Trophoblast cell (in vitro differentiated cells and primary cell): ENCODE measurements at regions not wholly inside any gene's neighbourhood (a gene's known extent, or its start where the extent isn't known, plus 50 kb on each side); places are given as distances from the start of the nearest gene placed in this dataset.

ENCODE experiments used
- DNase-seq, 2 donors: peaks; one replicate each; pipeline ENCODE4 v3.0.0-alpha.2; 2016
- H2AFZ ChIP-seq: 2 replicates; pipeline ENCODE4 v1.6.1; 2013; ENCODE audit warnings: low read length, moderate library complexity, mild to moderate bottlenecking; ENCODE audit not compliant: insufficient read depth, poor library complexity
- H2AK5ac ChIP-seq: 2 replicates; pipeline ENCODE4 v1.6.1; 2013; ENCODE audit warnings: mild to moderate bottlenecking, low read length
- H2BK120ac ChIP-seq: 2 replicates; pipeline ENCODE4 v1.6.1; 2013; ENCODE audit warnings: low read length, mild to moderate bottlenecking, moderate library complexity; ENCODE audit not compliant: insufficient read depth, poor library complexity
- H2BK12ac ChIP-seq: 2 replicates; pipeline ENCODE4 v1.6.1; 2013; ENCODE audit warnings: mild to moderate bottlenecking, low read length, moderate library complexity
- H2BK5ac ChIP-seq: 2 replicates; pipeline ENCODE4 v1.6.1; 2013; ENCODE audit warnings: low read length, low read depth, moderate library complexity, mild to moderate bottlenecking; ENCODE audit not compliant: poor library complexity
- H3K14ac ChIP-seq: 2 replicates; pipeline ENCODE4 v1.6.1; 2013; ENCODE audit warnings: mild to moderate bottlenecking, low read length
- H3K18ac ChIP-seq: 2 replicates; pipeline ENCODE4 v1.6.1; 2013; ENCODE audit warnings: mild to moderate bottlenecking, low read length
- H3K23ac ChIP-seq: 2 replicates; pipeline ENCODE4 v1.6.1; 2013; ENCODE audit warnings: low read length
- H3K27ac ChIP-seq: 2 replicates; pipeline ENCODE4 v1.5.1; 2013; ENCODE audit warnings: low read depth, mild to moderate bottlenecking, inconsistent platforms, low read length, moderate library complexity
- H3K27me3 ChIP-seq: 2 replicates; pipeline ENCODE4 v1.6.1; 2013; ENCODE audit warnings: inconsistent platforms, mild to moderate bottlenecking, low read length, moderate library complexity; ENCODE audit not compliant: insufficient read depth
- H3K36me3 ChIP-seq, 2 experiments: 1 replicate in 1 of 2; 2 replicates in 1 of 2; pipeline ENCODE4 v1.6.1; 2013; ENCODE audit warnings: low read length in 2 of 2, mild to moderate bottlenecking in 2 of 2, moderate library complexity in 1 of 2; ENCODE audit not compliant: insufficient read depth in 2 of 2, control insufficient read depth in 1 of 2
- H3K4ac ChIP-seq: 2 replicates; pipeline ENCODE4 v1.6.1; 2013; ENCODE audit warnings: low read depth, mild to moderate bottlenecking, low read length, moderate library complexity
- H3K4me1 ChIP-seq, 2 experiments: 1 replicate in 1 of 2; 2 replicates in 1 of 2; pipeline ENCODE4 v1.6.1; 2013; ENCODE audit warnings: low read length in 2 of 2, mild to moderate bottlenecking in 2 of 2, moderate library complexity in 1 of 2; ENCODE audit not compliant: insufficient read depth in 2 of 2, control insufficient read depth in 1 of 2
- H3K4me2 ChIP-seq: 2 replicates; pipeline ENCODE4 v1.6.1; 2013; ENCODE audit warnings: inconsistent platforms, mild to moderate bottlenecking, low read length, moderate library complexity
- H3K4me3 ChIP-seq: 2 replicates; pipeline ENCODE4 v1.5.1; 2013; ENCODE audit warnings: mild to moderate bottlenecking, low read depth, low read length, inconsistent platforms
- H3K79me1 ChIP-seq: one replicate; pipeline ENCODE4 v1.6.1; 2013; ENCODE audit warnings: low read length
- H3K79me2 ChIP-seq: 2 replicates; pipeline ENCODE4 v1.6.1; 2013; ENCODE audit warnings: low read length, mild to moderate bottlenecking; ENCODE audit not compliant: control insufficient read depth, insufficient read depth, poor library complexity
- H3K9ac ChIP-seq: 2 replicates; pipeline ENCODE4 v1.6.1; 2013; ENCODE audit warnings: mild to moderate bottlenecking, low read length
- H3K9me3 ChIP-seq: 2 replicates; pipeline ENCODE4 v1.6.1; 2013; ENCODE audit warnings: low read depth, mild to moderate bottlenecking, control low read depth, inconsistent platforms, low read length; ENCODE audit not compliant: insufficient read depth
- H4K12ac ChIP-seq: 2 replicates; pipeline ENCODE4 v1.6.1; 2013; ENCODE audit warnings: low read depth, mild to moderate bottlenecking, low read length, moderate library complexity
- H4K8ac ChIP-seq: 2 replicates; pipeline ENCODE4 v1.6.1; 2013; ENCODE audit warnings: low read depth, mild to moderate bottlenecking, low read length, moderate library complexity
- H4K91ac ChIP-seq: one replicate; pipeline ENCODE4 v1.6.1; 2013; ENCODE audit warnings: low read depth, mild to moderate bottlenecking, low read length, moderate library complexity
- WGBS: extraction: QIAGEN DNeasy Blood & Tissue Kit; methylation state at CpG from one replicate; pipeline ENCODE4 v1.1.7; 2013; ENCODE audit warnings: missing lambda C conversion rate; ENCODE audit not compliant: insufficient read length, insufficient coverage; ENCODE audit errors: extremely low coverage; 5-methylcytosine and 5-hydroxymethylcytosine counted together

- no peak overlapping the region for H3K4me2 ChIP-seq
- H3K4me1 ChIP-seq = no peaks in the 10 kb centered on the region
- no peak overlapping the region for H2AK5ac ChIP-seq
- no peak overlapping the region for H3K23ac ChIP-seq
- H2BK5ac ChIP-seq = no peak overlapping the region
- no peaks in the 10 kb centered on the region for H3K79me2 ChIP-seq
- no peak overlapping the region for H4K12ac ChIP-seq
- no peak overlapping the region for H3K18ac ChIP-seq
- no peak overlapping the region for H2AFZ ChIP-seq
- no peak overlapping the region for H4K8ac ChIP-seq
- H3K4me3 ChIP-seq = no peak overlapping the region
- no peak overlapping the region for H3K27ac ChIP-seq
- H3K36me3 ChIP-seq = no peaks in the 10 kb centered on the region
- no CpG with 5 or more reads among the region's 2 CpGs for WGBS
- no peak for DNase-seq
- H3K27me3 ChIP-seq = no peaks in the 10 kb centered on the region
- no peak overlapping the region for H2BK12ac ChIP-seq
- no peak overlapping the region for H3K4ac ChIP-seq
- H3K9me3 ChIP-seq = no peaks in the 10 kb centered on the region
- H3K14ac ChIP-seq = no peak overlapping the region
- no peak overlapping the region for H4K91ac ChIP-seq
- no peaks in the 10 kb centered on the region for H3K79me1 ChIP-seq
- no peak overlapping the region for H2BK120ac ChIP-seq
- no peak overlapping the region for H3K9ac ChIP-seq
Observed at GRCh38 chr16:61596655-61597054, 439.6 kb downstream of the CDH8 start.

GRCh38 chr16:61595605-61596004 is 440.6 kb downstream of the CDH8 start:
- WGBS = no CpG with 5 or more reads among the region's 3 CpGs
- H3K4me3 ChIP-seq = no peak overlapping the region
- no peaks in the 10 kb centered on the region for H3K9me3 ChIP-seq
- no peaks in the 10 kb centered on the region for H3K4me1 ChIP-seq
- H2AFZ ChIP-seq = no peak overlapping the region
- H3K4me2 ChIP-seq = no peak overlapping the region
- H3K27ac ChIP-seq = no peak overlapping the region
- no peaks in the 10 kb centered on the region for H3K79me1 ChIP-seq
- H3K36me3 ChIP-seq = no peaks in the 10 kb centered on the region
- no peak overlapping the region for H3K14ac ChIP-seq
- no peak overlapping the region for H3K9ac ChIP-seq
- H2BK5ac ChIP-seq = no peak overlapping the region
- no peak overlapping the region for H4K91ac ChIP-seq
- H3K4ac ChIP-seq = no peak overlapping the region
- no peaks in the 10 kb centered on the region for H3K79me2 ChIP-seq
- no peak overlapping the region for H4K12ac ChIP-seq
- no peak overlapping the region for H2AK5ac ChIP-seq
- H2BK12ac ChIP-seq = no peak overlapping the region
- H3K18ac ChIP-seq = no peak overlapping the region
- H3K23ac ChIP-seq = no peak overlapping the region
- no peak overlapping the region for H4K8ac ChIP-seq
- H2BK120ac ChIP-seq = no peak overlapping the region
- no peak for DNase-seq
- H3K27me3 ChIP-seq = no peaks in the 10 kb centered on the region

- H3K4ac ChIP-seq = no peak overlapping the region
- no peaks in the 10 kb centered on the region for H3K4me1 ChIP-seq
- no peak overlapping the region for H2BK5ac ChIP-seq
- no peak overlapping the region for H2BK12ac ChIP-seq
- H2BK120ac ChIP-seq = no peak overlapping the region
- H4K12ac ChIP-seq = no peak overlapping the region
- no peak overlapping the region for H3K4me3 ChIP-seq
- H3K27ac ChIP-seq = no peak overlapping the region
- H4K8ac ChIP-seq = no peak overlapping the region
- no peak overlapping the region for H2AFZ ChIP-seq
- H3K18ac ChIP-seq = no peak overlapping the region
- H3K23ac ChIP-seq = no peak overlapping the region
- no peaks in the 10 kb centered on the region for H3K79me1 ChIP-seq
- H3K9ac ChIP-seq = no peak overlapping the region
- H4K91ac ChIP-seq = no peak overlapping the region
- H3K4me2 ChIP-seq = no peak overlapping the region
- no peaks in the 10 kb centered on the region for H3K36me3 ChIP-seq
- H3K79me2 ChIP-seq = no peaks in the 10 kb centered on the region
- no CpG with 5 or more reads among the region's 1 CpG for WGBS
- no peaks in the 10 kb centered on the region for H3K9me3 ChIP-seq
- H2AK5ac ChIP-seq = no peak overlapping the region
- DNase-seq = no peak
- H3K14ac ChIP-seq = no peak overlapping the region
- no peaks in the 10 kb centered on the region for H3K27me3 ChIP-seq
Observed at GRCh38 chr16:61590577-61590976, 445.7 kb downstream of the CDH8 start.

- Histone ChIP-seq H3K79me2 (no peaks in the 10 kb centered on the region), H3K4me1 (no peaks in the 10 kb centered on the region), H2BK12ac (no peak overlapping the region), H2BK120ac (no peak overlapping the region), H2AFZ (no peak overlapping the region), H4K12ac (no peak overlapping the region), H3K9me3 (no peaks in the 10 kb centered on the region), H3K9ac (no peak overlapping the region), H2AK5ac (no peak overlapping the region), H3K27ac (no peak overlapping the region), H3K4me3 (no peak overlapping the region), H3K4me2 (no peak overlapping the region), H3K27me3 (no peaks in the 10 kb centered on the region), H3K18ac (no peak overlapping the region), H3K79me1 (no peaks in the 10 kb centered on the region), H3K36me3 (no peaks in the 10 kb centered on the region), H3K23ac (no peak overlapping the region), H3K4ac (no peak overlapping the region), H2BK5ac (no peak overlapping the region), H3K14ac (no peak overlapping the region), H4K91ac (no peak overlapping the region), H4K8ac (no peak overlapping the region)
- WGBS = no CpG with 5 or more reads among the region's 2 CpGs
- no peak for DNase-seq
Observed at GRCh38 chr16:61587526-61587925, 448.7 kb downstream of the CDH8 start.
